Activated B cell treated with CpG ODN at 0.5 μM for 24 hours (primary cell): ENCODE measurements at regions not wholly inside any gene's neighbourhood (a gene's known extent, or its start where the extent isn't known, plus 50 kb on each side); places are given as distances from the start of the nearest gene placed in this dataset.
"Not testable (repeated sequence)": the region's sequence is repeated elsewhere in the genome, so short reads cannot be mapped to it uniquely, and the experiment has no call there.

ENCODE experiments used
- ATAC-seq: fragments of 200-7000 bp; cut with Tn5 transposase; one replicate; pipeline ENCODE4 v1.10.0; 2021; ENCODE audit warnings: low read depth, mild to moderate bottlenecking, moderate library complexity
- CTCF ChIA-PET: fragments of 350-600 bp; sonication (Branson Sonifier 250); formaldehyde crosslinking; loops from one replicate; lab custom pipeline; 2021; ENCODE audit warnings: antibody characterized with exemption; lab: Charles Lee
- POLR2A ChIA-PET: fragments of 350-600 bp; sonication (Branson Sonifier 250); formaldehyde crosslinking; loops from one replicate; lab custom pipeline; 2021; ENCODE audit warnings: antibody characterized with exemption; lab: Charles Lee
- DNase-seq: peaks from one replicate; pipeline ENCODE4 v3.0.0; 2022
- H3K27ac Mint-ChIP-seq: one replicate; pipeline ENCODE4 v1.8.0; 2020; ENCODE audit warnings: mixed read lengths
- H3K27me3 Mint-ChIP-seq: one replicate; pipeline ENCODE4 v1.8.0; 2021; ENCODE audit warnings: mixed read lengths
- H3K36me3 Mint-ChIP-seq: one replicate; pipeline ENCODE4 v1.8.0; 2021; ENCODE audit warnings: low read depth, mixed read lengths
- H3K4me1 Mint-ChIP-seq: one replicate; pipeline ENCODE4 v1.8.0; 2021; ENCODE audit warnings: mixed read lengths
- H3K4me3 Mint-ChIP-seq: one replicate; pipeline ENCODE4 v1.8.0; 2020; ENCODE audit warnings: mild to moderate bottlenecking, mixed read lengths
- H3K9me3 Mint-ChIP-seq: one replicate; pipeline ENCODE4 v1.8.0; 2020; ENCODE audit warnings: mixed read lengths
- CTCF ChIP-seq: fragments of 200-600 bp; IDR thresholded peaks from one replicate; pipeline ENCODE4 v1.8.0; 2022; ENCODE audit warnings: antibody characterized with exemption, mild to moderate bottlenecking
- intact Hi-C: fragments of 100-400 bp; cut with micrococcal nuclease; formaldehyde crosslinking; loops from one replicate; pipeline ENCODE4 v1.15.1; 2024

- ChIA-PET CTCF (no interaction called here), POLR2A (no interaction called here)
- intact Hi-C loops: no loop called here
- Mint-ChIP-seq H3K4me1 (no peaks in the 10 kb centered on the region), H3K27me3 (peaks cover 2% of the 10 kb centered on the region), H3K9me3 (no peaks in the 10 kb centered on the region), H3K4me3 (no peak overlapping the region), H3K36me3 (no peaks in the 10 kb centered on the region), H3K27ac (no peak overlapping the region)
- no peak for TF ChIP-seq CTCF
- ATAC-seq: no peak
- no peak for DNase-seq
These were observed 516.8 kb upstream of the FANCL start for GRCh38 chr2:58757971-58758370.

DNA sequence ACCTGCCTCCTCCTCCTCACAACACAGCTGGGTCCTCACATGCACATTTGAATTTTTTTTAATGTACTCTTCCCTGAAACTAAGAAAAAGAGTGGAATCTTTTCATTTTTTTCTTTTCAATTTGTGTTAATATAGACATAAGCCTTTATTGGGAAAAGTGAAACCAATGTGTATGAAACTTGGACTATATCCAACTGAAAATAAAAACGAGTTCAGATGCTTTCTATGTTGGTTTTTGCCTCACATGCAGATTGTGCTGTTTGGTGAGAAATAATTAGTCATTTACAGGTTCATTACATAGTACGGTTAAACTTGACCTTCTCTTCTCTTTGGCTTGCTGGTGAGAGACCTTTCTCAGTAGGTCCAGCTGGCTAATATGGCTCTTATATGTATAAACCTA is 515.2 kb upstream of the FANCL start:
- no peak overlapping the region for H3K27ac Mint-ChIP-seq
- no peak for TF ChIP-seq CTCF
- CTCF ChIA-PET: no interaction called here

GRCh38 chr2:58752507-58752906 is 511.4 kb upstream of the FANCL start:
- POLR2A ChIA-PET, DNase-seq, H3K36me3 Mint-ChIP-seq, H3K27ac Mint-ChIP-seq, ATAC-seq, H3K4me1 Mint-ChIP-seq, H3K27me3 Mint-ChIP-seq, H3K9me3 Mint-ChIP-seq, CTCF ChIA-PET, intact Hi-C loops, H3K4me3 Mint-ChIP-seq: not testable (repeated sequence)

More for the DNA sequence above, 515.2 kb upstream of the FANCL start:
- no peaks in the 10 kb centered on the region for H3K36me3 Mint-ChIP-seq
- POLR2A ChIA-PET: no interaction called here
- no peak for ATAC-seq
- no peak overlapping the region for H3K4me3 Mint-ChIP-seq
- peaks cover 7% of the 10 kb centered on the region for H3K9me3 Mint-ChIP-seq
- H3K4me1 Mint-ChIP-seq: no peaks in the 10 kb centered on the region
- no peak for DNase-seq
- intact Hi-C loops: no loop called here
- H3K27me3 Mint-ChIP-seq: peaks cover 2% of the 10 kb centered on the region

DNA sequence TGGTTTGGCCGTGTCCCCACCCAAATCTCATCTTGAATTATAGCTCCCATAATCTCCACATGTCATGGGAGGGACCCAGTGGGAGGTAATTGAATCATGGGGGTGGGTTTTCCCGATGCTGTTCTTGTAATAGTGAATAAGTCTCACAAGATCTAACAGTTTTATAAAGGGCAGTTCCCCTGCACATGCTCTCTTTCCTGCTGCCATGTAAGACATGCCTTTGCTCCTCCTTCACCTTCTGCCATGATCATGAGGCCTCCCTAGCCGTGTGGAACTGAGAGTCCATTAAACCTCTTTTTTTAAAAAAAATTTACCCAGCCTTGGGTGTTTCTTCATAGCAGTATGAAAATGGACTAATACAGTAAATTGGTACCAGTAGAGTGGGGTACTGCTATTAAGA is 510.6 kb upstream of the FANCL start:
- H3K27me3 Mint-ChIP-seq, H3K4me3 Mint-ChIP-seq, H3K9me3 Mint-ChIP-seq, intact Hi-C loops, DNase-seq, H3K27ac Mint-ChIP-seq, ATAC-seq, H3K36me3 Mint-ChIP-seq, H3K4me1 Mint-ChIP-seq, POLR2A ChIA-PET: not testable (repeated sequence)
- CTCF ChIA-PET: interaction anchor here (1.2 kb wide), 1 partner anchor 10 kb away, joined by 3 read pairs; no protein-coding TSS in a partner anchor

- ChIA-PET CTCF (no interaction called here), POLR2A (no interaction called here)
- H3K9me3 Mint-ChIP-seq: peaks cover 10% of the 10 kb centered on the region
- no peaks in the 10 kb centered on the region for H3K4me1 Mint-ChIP-seq
- no peaks in the 10 kb centered on the region for H3K36me3 Mint-ChIP-seq
- intact Hi-C loops: no loop called here
- no peak overlapping the region for H3K4me3 Mint-ChIP-seq
- no peak for TF ChIP-seq CTCF
- H3K27me3 Mint-ChIP-seq: peaks cover 4% of the 10 kb centered on the region
- ATAC-seq: no peak
- no peak for DNase-seq
- no peak overlapping the region for H3K27ac Mint-ChIP-seq
These were observed 507.9 kb upstream of the FANCL start for GRCh38 chr2:58749041-58749440.

- H3K4me1 Mint-ChIP-seq, H3K27ac Mint-ChIP-seq, CTCF ChIA-PET, ATAC-seq, H3K9me3 Mint-ChIP-seq, H3K36me3 Mint-ChIP-seq, intact Hi-C loops, DNase-seq, H3K4me3 Mint-ChIP-seq, POLR2A ChIA-PET, H3K27me3 Mint-ChIP-seq: not testable (repeated sequence)
These were observed 504.2 kb upstream of the FANCL start for GRCh38 chr2:58745334-58745733.

- Mint-ChIP-seq H3K4me1 (peaks cover 3% of the 10 kb centered on the region), H3K9me3 (peaks cover 3% of the 10 kb centered on the region), H3K4me3 (no peak overlapping the region), H3K27me3 (no peaks in the 10 kb centered on the region), H3K27ac (no peak overlapping the region), H3K36me3 (no peaks in the 10 kb centered on the region)
- ATAC-seq (no peak), DNase-seq (no peak)
- ChIA-PET POLR2A (no interaction called here), CTCF (no interaction called here)
- intact Hi-C loops: no loop called here
- no peak for TF ChIP-seq CTCF
These were observed 499.3 kb upstream of the FANCL start for GRCh38 chr2:58740426-58740825.
